ENCODE measurements at regions not wholly inside any gene's neighbourhood (a gene's known extent, or its start where the extent isn't known, plus 50 kb on each side); places are given as distances from the start of the nearest gene placed in this dataset.

- DNase-seq = no peak
Observed at GRCh38 chr1:47555841-47556560, 118.2 kb downstream of the FOXD2 start.

GRCh38 chr1:47557066-47557465 lies 119.2 kb downstream of the FOXD2 start:
- DNase-seq = no peak

- no peak for DNase-seq
Observed at GRCh38 chr1:47558601-47559593, 121.1 kb downstream of the FOXD2 start.

GRCh38 chr1:47559944-47560695 lies 122.3 kb downstream of the FOXD2 start:
- DNase-seq = no peak

GRCh38 chr1:47561523-47562007 lies 123.7 kb downstream of the FOXD2 start:
- no peak for DNase-seq

- no peak for DNase-seq
Observed at GRCh38 chr1:47562147-47562546, 124.3 kb downstream of the FOXD2 start.

- no peak for DNase-seq
Observed at GRCh38 chr1:47562799-47563198, 125.0 kb downstream of the FOXD2 start.

- DNase-seq = no peak
Observed at GRCh38 chr1:47563201-47563600, 125.4 kb downstream of the FOXD2 start.

GRCh38 chr1:47564570-47564969 lies 126.7 kb downstream of the FOXD2 start:
- DNase-seq = no peak

- DNase-seq = no peak
Observed at GRCh38 chr1:47565092-47565491, 127.2 kb downstream of the FOXD2 start.

- DNase-seq = no peak
Observed at GRCh38 chr1:47565676-47566075, 127.8 kb downstream of the FOXD2 start.

- DNase-seq = no peak
Observed at GRCh38 chr1:47568763-47569162, 130.9 kb downstream of the FOXD2 start.

GRCh38 chr1:47569261-47569660 lies 131.4 kb downstream of the FOXD2 start:
- no peak for DNase-seq

- DNase-seq = no peak
Observed at GRCh38 chr1:47569681-47570470, 132.0 kb downstream of the FOXD2 start.

- DNase-seq = no peak
Observed at GRCh38 chr1:47571161-47571560, 133.3 kb downstream of the FOXD2 start.

GRCh38 chr1:47571952-47572351 lies 134.1 kb downstream of the FOXD2 start:
- DNase-seq = no peak

- DNase-seq = no peak
Observed at GRCh38 chr1:47572731-47573430, 135.0 kb downstream of the FOXD2 start.

GRCh38 chr1:47574451-47575165 lies 136.8 kb downstream of the FOXD2 start:
- no peak for DNase-seq

- DNase-seq = no peak
Observed at GRCh38 chr1:47575855-47576757, 138.3 kb downstream of the FOXD2 start.

GRCh38 chr1:47576758-47577115 lies 138.9 kb downstream of the FOXD2 start:
- DNase-seq = no peak

Data from NCI-H1930 (cell line).